ENCODE measurements at regions not wholly inside any gene's neighbourhood (a gene's known extent, or its start where the extent isn't known, plus 50 kb on each side); places are given as distances from the start of the nearest gene placed in this dataset.

DNA sequence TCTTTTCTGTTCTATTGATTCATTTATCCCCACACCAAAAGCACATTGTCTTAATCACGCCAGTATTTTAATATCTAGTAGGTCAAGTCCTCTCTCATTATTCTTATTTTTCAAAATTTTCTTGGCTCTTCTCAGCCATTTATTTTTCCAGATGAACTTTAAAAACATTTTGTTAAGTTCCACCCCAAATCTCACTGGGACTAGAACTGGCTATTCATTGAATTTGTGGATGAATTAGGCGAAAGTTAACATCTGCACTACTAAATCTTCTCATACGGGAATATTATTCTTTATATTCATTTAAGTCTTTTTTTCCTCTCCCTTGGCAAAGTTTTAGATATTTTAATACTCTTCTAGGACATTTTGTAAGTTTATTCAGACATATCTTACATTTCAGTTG is 295.2 kb upstream of the MGMT start:
- TF ChIP-seq, protein P1, sequence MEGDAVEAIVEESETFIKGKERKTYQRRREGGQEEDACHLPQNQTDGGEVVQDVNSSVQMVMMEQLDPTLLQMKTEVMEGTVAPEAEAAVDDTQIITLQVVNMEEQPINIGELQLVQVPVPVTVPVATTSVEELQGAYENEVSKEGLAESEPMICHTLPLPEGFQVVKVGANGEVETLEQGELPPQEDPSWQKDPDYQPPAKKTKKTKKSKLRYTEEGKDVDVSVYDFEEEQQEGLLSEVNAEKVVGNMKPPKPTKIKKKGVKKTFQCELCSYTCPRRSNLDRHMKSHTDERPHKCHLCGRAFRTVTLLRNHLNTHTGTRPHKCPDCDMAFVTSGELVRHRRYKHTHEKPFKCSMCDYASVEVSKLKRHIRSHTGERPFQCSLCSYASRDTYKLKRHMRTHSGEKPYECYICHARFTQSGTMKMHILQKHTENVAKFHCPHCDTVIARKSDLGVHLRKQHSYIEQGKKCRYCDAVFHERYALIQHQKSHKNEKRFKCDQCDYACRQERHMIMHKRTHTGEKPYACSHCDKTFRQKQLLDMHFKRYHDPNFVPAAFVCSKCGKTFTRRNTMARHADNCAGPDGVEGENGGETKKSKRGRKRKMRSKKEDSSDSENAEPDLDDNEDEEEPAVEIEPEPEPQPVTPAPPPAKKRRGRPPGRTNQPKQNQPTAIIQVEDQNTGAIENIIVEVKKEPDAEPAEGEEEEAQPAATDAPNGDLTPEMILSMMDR (IDR thresholded peaks at IDR 0.05; ENCODE audit: poor library complexity, severe bottlenecking), result no peak
- no peak for TF ChIP-seq EP300 (conservative IDR thresholded peaks at IDR 0.05; ENCODE audit: poor library complexity, severe bottlenecking)
